Left lobe of liver (tissue), 2 donors: ENCODE measurements at regions not wholly inside any gene's neighbourhood (a gene's known extent, or its start where the extent isn't known, plus 50 kb on each side); places are given as distances from the start of the nearest gene placed in this dataset.

ENCODE experiments used
- ATAC-seq: fragments of 200-7000 bp; cut with Tn5 transposase; one replicate; pipeline ENCODE4 v1.9.1; 2020; ENCODE audit warnings: mild to moderate bottlenecking, moderate library complexity
- DNase-seq: peaks from one replicate; pipeline ENCODE4 v3.0.0-alpha.2; 2020; ENCODE audit warnings: low spot score
- donor health status: DM: no; HTN: no; CAD: no; lungs with moderate emphysema.
- donor health status: DM: no; HTN: yes; CAD: no.

- DNase-seq (no peak), ATAC-seq (no peak)
Measured at GRCh38 chr12:97173688-97174410, 266.8 kb downstream of the NEDD1 start.

- no peak for ATAC-seq
- DNase-seq, result no peak
Measured at GRCh38 chr12:97177481-97177880, 270.4 kb downstream of the NEDD1 start.

- no peak for ATAC-seq
Measured at GRCh38 chr12:97181571-97182265, 274.7 kb downstream of the NEDD1 start.

GRCh38 chr12:97182769-97183168 is 275.7 kb downstream of the NEDD1 start:
- no peak for DNase-seq
- ATAC-seq, result no peak

More at GRCh38 chr12:97181571-97182265, 274.7 kb downstream of the NEDD1 start:
- DNase-seq, result no peak

GRCh38 chr12:97184127-97184773 is 277.2 kb downstream of the NEDD1 start:
- DNase-seq (no peak), ATAC-seq (no peak)

GRCh38 chr12:97185567-97185966 is 277.0 kb upstream of the RMST start:
- no peak for DNase-seq
- no peak for ATAC-seq

GRCh38 chr12:97194546-97194945 is 268.1 kb upstream of the RMST start:
- ATAC-seq, result no peak
- no peak for DNase-seq

GRCh38 chr12:97200181-97200580 is 262.4 kb upstream of the RMST start:
- ATAC-seq (no peak), DNase-seq (no peak)

- no peak for ATAC-seq
Measured at GRCh38 chr12:97203408-97203807, 259.2 kb upstream of the RMST start.

GRCh38 chr12:97209997-97210396 is 252.6 kb upstream of the RMST start:
- ATAC-seq, result no peak

More at GRCh38 chr12:97203408-97203807, 259.2 kb upstream of the RMST start:
- no peak for DNase-seq

GRCh38 chr12:97211416-97211930 is 251.1 kb upstream of the RMST start:
- no peak for ATAC-seq
- DNase-seq, result no peak

More at GRCh38 chr12:97209997-97210396, 252.6 kb upstream of the RMST start:
- no peak for DNase-seq

GRCh38 chr12:97216848-97217247 is 245.8 kb upstream of the RMST start:
- no peak for ATAC-seq
- DNase-seq, result no peak

- ATAC-seq, result no peak
- no peak for DNase-seq
Measured at GRCh38 chr12:97222391-97222790, 240.2 kb upstream of the RMST start.

GRCh38 chr12:97223419-97223818 is 239.2 kb upstream of the RMST start:
- ATAC-seq, result no peak
- no peak for DNase-seq

GRCh38 chr12:97229004-97229403 is 233.6 kb upstream of the RMST start:
- no peak for DNase-seq
- no peak for ATAC-seq

GRCh38 chr12:97235102-97235501 is 227.5 kb upstream of the RMST start:
- DNase-seq, result no peak
- ATAC-seq, result no peak

- ATAC-seq (no peak), DNase-seq (no peak)
Measured at GRCh38 chr12:97246368-97246767, 216.2 kb upstream of the RMST start.

- no peak for ATAC-seq
- no peak for DNase-seq
Measured at GRCh38 chr12:97250483-97250882, 212.1 kb upstream of the RMST start.

GRCh38 chr12:97257726-97258125 is 204.9 kb upstream of the RMST start:
- DNase-seq (no peak), ATAC-seq (no peak)

GRCh38 chr12:97259098-97259497 is 203.5 kb upstream of the RMST start:
- ATAC-seq (no peak), DNase-seq (no peak)

- DNase-seq, result no peak
- no peak for ATAC-seq
Measured at GRCh38 chr12:97260786-97261185, 201.8 kb upstream of the RMST start.

GRCh38 chr12:97267166-97267565 is 195.4 kb upstream of the RMST start:
- ATAC-seq (no peak), DNase-seq (no peak)
